ENCODE measurements at regions not wholly inside any gene's neighbourhood (a gene's known extent, or its start where the extent isn't known, plus 50 kb on each side); places are given as distances from the start of the nearest gene placed in this dataset.
"Not testable (repeated sequence)": the region's sequence is repeated elsewhere in the genome, so short reads cannot be mapped to it uniquely, and the experiment has no call there.

DNA sequence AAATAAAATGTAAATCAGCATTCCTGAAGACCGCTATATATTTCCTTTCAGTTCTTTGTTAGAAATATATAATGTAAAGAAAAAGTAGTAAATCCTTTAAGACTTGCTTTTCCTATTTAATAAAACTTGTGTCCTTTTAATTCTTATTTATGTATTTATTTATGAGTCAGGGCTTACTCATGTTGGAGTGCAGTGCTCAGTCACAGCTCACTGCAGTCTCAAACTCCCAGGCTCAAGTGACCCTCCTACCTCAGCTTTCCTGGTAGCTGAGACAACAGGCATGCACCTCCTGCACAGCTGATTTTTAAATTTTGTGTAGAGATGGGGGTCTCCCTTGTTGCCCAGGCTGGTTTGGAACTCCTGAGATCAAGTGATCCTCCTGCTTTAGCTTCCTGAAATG, 724.5 kb downstream of the ANKRD7 start:
- no peak for FAIRE-seq

DNA sequence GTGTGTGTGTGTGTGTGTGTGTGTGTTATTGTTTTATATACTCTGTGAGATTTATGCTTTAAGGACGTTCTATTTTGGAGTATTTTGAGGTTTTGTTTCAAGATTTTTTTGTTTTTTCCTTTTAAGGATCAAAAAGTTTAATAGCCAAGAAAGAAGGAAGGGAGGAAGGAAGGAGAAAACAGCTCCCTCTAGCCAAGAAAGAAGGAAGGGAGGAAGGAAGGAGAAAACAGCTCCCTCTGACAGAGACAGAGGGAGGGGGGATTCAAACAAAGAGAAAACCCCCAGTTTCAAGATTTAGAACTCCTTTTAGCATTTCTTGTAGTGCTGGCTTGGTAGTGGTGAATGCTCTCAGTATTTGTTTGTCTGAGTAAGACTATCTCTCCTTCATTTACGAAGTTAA, 731.8 kb downstream of the ANKRD7 start:
- FAIRE-seq = not testable (repeated sequence)

DNA sequence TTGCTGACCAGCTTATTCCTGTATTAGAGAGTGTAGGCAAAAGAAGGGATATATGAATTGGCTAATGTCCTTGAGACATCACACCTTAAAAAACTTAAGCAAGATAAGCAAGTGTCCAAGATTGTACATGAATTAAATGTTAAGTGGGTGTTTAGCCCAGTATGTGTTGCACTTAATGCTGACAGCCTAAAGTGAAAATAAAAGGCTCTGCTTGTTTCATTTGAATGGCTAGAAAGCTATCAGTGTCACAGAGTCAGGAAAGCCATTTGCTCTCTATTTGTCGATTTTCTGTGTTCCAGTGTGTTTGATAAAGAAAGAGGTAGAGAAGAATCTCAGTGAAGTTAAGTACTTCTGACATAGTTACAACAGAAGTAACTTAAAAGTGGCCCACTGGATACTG, 744.9 kb downstream of the ANKRD7 start:
- FAIRE-seq = no peak

DNA sequence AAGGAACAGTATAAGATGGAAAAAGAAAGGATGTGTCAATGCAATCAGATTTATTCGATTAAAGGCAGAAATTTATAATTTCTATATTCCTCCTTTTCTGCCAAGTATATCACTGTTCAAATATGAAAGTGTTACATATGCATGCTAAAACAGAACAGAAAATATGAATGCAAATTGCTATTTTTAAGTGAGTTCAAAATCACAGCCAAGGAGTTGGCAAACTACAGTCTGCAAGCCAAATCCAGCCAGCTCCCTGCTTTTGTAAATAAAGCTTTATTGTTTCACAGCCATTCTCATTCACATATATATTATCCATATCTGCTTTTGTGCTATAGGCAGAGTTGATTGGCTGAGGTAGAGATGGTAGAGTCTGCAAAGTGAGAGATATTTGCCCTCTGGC, 747.2 kb downstream of the ANKRD7 start:
- FAIRE-seq = no peak

DNA sequence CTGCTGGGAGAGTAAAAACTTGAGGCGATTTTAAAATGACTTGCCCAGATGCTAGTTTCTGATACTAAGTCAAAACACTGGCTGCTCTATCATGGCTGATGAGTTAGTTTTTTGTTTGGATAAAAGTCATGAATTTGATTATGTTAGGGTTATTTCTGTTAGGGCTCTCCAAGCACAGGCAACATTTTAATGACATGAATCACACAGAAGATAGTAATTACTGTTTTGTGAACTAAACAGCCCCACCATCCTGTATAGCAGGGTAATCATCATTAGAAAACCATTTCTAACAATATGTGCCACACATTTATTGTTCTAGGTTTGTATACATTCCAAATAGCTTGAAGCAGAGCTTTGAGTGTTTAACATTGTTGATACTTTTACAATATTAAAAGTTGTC, 750.3 kb downstream of the ANKRD7 start:
- no peak for FAIRE-seq

DNA sequence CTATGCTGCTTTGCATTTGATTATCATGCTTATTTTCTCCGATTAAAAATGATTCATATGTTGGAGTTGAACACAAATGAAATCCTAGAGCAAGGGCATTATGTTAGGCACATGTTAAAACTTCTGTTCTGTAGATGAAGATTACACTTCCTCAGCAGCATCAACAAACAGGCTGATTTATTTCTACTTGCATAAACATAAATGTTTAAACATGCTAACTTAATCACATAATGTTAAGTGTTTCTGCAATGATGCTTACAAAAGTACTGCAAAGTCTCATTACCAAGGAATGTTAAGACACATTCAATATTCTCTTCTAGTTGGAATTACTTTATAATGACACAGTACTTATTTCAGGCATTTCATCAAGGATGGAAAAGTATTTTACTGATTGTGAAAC, 770.8 kb downstream of the ANKRD7 start:
- no peak for FAIRE-seq

DNA sequence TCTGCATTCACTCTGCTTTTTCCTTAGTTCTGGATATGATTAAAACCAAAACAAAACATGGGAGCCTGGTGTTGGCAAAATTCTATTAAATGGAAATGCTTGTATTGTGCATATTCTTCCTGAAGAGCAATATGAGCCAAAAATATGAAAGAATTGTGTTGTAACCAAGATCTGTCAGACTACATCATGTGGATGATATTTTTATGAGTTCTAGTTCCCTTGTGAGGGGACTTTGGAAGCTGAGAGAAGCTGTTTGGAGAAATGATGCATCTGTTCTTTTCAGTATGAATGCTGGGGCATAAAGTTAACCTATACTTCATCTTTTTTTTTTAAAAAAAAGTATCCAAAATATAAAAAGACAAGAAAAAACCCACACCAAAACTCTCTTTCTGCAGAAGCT, 782.7 kb downstream of the ANKRD7 start:
- FAIRE-seq = no peak

DNA sequence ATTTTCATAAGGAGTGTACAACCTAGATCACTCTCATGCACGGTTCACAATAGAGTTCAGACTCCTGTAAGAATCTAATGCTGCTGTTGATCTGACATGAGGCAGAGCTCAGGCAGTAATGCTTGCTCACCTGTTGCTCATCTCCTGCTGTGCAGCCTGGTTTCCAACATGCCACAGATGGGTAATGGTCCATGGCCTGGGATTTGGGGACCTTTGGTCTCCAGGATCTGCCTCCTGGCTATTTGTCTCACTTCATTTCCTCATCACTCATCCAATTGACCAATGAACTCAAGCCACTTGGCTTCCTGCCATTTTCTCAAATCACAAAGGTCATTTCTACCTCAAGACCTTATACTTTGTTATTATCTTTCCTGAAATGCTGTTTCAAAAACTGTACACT, 786.1 kb downstream of the ANKRD7 start:
- no peak for FAIRE-seq

DNA sequence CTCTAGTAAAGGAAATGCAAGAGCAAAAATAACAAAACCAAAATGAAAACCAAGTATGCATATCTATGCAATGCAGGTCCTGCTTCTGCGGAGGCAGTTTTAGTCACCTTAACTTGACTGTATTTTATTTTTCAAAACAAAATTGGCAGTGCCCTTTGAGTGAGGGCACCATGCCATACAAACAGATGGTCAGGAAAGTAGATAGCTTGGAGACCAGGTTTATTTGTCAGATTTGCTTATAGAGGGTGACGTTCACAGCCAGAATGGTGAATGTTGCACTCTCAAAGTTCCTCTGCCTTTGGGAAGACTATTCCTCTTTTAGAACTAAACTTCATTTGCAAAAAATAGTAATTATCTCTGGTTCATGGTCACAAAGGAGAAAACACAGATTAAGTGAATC, 801.9 kb downstream of the ANKRD7 start:
- FAIRE-seq = no peak

DNA sequence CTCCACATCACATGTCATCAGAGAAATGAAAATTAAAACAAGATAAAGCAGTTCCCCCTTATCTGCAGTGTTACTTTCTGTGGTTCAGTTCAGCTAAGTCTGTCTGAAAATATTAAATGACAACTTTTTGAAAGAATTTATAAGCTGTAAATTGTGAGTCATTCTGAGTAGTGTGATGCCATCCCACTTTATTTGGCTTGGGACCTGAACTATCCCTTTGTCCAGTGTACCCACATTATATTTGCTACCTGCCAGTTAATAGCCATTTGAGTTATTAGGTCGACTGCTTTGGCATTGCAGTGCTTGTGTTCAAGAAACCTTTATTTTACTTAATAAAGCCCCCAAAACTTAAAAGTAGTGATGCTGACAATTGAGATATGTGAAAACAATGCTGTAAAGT, 804.2 kb downstream of the ANKRD7 start:
- no peak for FAIRE-seq

DNA sequence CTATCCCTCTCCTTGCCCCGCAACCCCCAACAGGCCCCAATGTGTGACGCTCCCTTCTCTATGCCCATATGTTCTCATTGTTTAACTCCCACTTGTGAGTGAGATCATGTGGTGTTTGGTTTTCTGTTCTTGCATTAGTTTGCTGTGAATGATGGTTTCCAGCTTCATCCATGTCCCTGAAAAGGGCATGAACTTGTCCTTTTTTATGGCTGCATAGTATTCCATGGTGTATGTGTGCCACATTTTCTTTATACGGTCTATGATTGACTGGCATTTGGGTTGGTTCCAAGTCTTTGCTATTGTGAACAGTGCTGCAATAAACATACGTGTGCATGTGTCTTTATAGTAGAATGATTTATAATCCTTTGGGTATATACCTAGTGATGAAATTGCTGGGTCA, 807.6 kb downstream of the ANKRD7 start:
- not testable (repeated sequence) for FAIRE-seq

DNA sequence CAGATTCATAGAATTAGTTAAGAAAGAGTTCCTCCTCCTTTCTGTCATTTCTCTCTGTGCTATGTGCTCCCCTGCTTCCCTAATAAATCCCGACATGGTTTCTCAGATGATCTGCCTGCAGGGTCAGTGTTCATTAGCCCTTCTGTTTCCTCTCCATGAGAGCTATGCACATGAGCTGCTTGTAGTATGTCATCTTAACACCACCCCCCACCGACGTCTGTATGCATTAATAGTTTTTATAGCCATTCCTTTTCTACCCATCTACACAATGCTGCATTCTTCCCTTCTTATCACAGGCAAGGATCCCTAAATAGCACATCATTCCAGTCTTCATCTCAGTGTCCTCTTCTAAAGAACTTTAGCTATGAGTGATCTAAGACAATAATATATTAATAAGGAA, 809.1 kb downstream of the ANKRD7 start:
- no peak for FAIRE-seq

DNA sequence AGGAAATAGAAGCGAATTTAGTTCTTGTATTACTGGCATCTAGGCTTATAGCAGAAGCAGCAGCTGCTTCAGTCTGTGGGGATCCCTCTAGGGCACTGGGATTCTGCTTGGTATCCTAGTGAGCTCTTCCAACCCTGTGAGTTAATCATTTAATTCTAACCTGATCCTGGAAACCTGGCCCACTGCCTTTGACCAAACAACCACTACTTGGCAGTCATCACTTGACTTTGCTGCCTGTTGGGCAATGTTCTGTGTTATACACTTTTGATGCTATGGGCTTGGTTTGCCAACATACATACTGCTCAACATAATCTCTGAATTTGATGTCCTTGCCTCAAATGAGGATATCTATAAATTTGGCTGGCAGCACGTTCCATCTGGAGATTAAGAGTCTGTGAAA, 813.4 kb downstream of the ANKRD7 start:
- no peak for FAIRE-seq

DNA sequence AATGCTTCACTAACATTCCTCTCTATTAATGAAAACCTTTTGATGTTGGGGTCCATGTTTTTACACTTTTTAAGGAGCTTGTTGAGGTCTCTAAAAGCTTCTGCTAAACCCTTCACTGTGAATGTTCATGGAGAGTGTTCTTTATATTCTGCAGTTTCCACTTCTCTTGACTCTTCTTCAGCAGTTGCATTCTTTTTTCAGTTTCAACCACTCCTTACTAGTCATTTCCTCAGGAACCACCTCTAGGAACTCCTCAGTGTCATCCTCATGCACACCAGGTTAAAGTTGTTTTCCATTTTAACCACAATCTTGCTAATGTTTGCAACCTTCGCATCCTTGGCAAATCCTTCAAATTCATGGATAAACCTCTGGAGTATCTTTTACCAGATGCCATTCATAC, 821.6 kb downstream of the ANKRD7 start:
- no peak for FAIRE-seq

DNA sequence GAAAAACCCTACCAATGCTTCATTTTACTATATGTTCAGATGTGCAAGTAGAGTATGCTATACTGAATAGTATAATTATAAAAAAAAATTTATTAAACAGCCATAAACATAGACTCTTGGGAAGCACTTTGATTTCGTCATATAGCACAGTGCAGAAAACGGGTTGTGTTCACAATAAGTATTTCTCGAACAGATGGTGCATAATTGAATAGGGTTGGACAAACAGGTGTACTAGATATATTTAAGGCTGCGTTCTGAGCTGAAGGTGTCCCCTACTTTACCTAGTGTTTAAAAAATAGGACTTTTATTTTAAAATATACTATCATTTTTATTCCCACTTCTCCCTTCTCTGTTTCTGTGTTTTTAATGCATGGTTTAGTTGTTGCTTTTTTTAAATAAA, 841.5 kb downstream of the ANKRD7 start:
- no peak for FAIRE-seq

DNA sequence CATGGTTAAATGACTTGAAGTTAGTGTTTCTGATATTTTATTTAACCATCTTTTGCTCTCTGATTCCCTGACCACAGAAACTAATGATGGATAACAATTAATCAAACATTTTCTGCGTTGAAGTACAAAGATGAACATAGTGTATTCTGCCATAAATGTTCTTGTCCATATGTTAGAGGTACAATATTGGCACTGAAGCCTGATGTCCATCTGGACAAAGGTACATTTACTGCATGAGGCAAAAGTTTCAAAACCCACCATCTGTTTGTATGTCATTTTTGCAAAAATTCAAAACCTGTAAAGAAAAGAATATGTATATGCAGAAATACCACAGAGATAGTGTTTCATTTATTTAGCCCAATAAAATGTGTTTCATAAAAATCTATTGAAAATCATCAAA, 861.5 kb downstream of the ANKRD7 start:
- no peak for FAIRE-seq

DNA sequence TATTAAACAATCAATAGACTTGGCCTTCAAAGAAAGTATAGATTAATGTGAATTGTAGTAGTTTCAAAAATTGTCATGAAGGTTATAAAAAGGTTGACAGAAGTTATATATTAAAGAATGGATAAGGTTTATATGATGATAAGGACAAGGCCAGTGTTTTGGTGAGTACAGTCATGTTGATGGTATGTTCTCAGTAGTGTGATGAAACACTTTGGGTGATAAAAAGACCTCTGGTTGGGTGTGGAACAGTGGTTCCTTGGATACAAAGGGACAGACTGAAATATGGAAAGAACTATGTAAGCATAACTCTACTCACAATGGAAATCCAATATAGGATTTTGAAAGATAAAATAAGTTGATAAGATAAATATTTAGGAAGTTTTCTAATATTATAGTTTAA, 866.3 kb downstream of the ANKRD7 start:
- FAIRE-seq = no peak

DNA sequence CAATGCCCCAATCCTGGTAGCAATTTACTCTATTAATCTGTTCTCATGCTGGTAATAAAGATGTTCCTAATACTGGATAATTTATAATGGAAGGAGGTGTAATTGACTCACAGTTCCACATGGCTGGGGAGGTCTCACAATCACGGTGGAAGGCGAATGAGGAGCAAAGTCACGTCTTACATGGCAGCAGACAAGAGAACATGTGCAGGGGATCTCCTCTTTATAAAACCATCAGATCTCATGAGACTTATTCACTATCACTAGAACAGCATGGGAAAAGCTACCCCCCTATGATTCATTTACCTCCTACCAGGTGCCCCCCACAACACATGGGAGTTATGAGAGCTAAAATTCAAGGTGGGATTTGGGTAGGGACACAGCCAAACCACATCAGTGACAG, 872.2 kb downstream of the ANKRD7 start:
- FAIRE-seq = no peak

DNA sequence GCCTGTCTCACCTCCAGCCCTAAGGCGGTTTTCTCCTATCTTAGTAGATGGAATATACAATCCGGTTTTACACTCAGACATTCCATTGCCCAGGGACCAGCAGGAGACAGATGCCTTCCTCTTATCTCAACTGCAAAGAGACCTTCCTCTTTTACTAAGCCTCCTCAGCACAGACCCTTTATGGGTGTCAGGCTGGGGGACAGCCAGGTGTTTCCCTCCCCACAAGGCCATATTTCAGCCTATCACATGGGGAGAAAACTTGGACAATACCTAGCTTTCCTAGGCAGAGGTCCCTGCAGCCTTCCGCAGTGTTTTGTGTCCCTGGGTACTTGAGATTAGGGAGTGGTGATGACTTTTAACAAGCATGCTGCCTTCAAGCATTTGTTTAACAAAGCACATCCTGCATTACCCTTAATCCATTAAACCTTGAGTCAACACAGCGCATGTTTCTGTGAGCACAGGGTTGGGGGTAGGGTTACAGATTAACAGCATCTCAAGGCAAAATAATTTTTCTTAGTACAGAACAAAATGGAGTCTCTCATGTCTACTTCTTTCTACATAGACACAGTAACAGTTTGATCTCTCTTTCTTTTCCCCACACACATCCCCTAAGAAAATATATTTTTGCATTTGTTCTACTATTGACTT, 876.2 kb downstream of the ANKRD7 start:
- not testable (repeated sequence) for FAIRE-seq

DNA sequence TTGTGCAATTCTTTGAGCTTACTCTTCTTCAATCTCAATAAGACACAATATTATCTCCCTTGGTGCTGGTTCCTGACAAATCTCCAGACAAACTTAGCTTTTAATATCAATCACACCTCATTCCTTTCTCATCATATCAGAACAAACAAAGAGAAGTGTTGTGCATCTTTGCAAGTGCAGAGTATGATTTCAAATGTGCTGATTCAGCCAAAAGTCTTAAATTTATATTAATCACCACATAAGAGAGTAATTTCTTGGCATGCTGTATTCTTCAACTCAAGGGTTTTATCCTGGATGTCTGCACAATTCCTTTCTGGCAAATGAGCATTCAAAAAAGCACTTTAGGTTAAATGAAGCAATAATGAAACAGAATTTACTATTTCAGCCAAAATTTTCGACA, 877.8 kb downstream of the ANKRD7 start:
- FAIRE-seq = no peak

DNA sequence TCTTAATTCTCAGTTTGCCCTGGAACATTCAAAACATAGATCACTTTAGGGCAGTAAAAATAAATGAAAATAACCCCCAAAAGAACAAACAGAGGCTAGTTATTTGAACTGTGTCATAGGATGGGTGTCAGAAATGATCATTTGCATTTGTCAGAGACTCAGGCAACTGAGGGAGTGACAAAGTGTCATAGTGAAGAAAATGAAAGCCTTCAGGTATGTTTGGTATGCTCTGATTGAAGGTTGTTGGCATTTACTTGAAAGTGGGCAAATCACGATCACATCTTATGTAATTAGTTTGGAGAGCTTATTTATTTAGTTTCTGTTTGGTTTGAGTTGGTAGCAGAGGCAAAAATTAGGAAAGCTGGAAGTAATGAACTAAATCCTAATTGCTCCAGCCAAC, 880.9 kb downstream of the ANKRD7 start:
- no peak for FAIRE-seq

DNA sequence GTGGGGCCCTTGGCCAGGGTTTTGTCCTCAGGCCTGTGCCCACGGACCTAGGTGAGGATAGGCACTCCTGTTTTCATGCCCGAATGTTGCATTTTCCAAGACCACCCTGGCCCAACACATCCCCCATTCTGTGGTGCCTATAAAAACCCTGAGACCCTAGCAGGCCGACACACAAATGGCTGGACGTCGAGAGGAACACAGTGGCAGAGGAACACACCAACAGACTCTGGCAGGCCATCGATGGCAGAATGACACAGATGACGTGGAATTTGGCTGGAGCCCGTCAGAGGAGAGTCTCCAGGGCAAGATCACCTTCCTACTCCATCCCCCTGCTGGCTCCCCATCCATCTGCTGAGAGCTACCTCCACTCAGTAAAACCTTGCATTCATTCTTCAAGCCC, 898.8 kb downstream of the ANKRD7 start:
- FAIRE-seq = no peak

DNA sequence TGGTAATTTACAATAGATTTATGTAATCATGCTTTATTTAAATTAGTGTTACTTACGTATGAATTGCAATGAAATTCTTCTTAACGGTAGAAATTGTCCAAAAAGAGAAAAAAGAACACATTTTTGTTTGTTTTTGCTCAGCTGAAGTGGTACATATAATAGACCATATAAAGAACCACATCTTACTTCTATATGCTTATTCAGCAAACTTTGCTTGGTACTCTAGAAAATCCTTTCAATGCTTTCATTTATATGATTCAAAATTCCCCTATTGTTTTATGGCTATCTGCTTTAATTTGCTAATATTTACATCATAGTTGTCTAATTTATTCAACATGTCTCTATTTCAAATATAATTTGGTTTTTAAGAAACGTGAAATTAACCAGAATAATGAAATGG, 903.2 kb downstream of the ANKRD7 start:
- no peak for FAIRE-seq

DNA sequence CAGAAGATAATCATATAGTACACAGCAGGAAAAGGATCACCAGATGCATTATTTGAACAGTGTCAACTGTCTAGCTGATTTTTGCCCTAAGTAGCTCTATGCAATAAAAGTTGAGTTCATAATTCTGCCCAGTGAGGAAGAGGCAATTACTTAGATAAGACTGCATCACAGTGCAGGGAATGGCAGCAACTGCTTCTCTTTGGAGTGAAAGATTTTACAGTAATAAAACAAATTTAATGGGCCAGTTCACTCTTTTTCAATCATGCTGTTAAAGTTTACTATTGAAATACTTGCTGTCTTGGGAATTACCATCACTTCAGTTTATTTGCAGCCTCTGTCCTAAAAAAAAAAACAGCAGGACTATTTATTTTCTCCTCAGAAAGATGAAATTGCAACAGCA, 907.9 kb downstream of the ANKRD7 start:
- FAIRE-seq = no peak

DNA sequence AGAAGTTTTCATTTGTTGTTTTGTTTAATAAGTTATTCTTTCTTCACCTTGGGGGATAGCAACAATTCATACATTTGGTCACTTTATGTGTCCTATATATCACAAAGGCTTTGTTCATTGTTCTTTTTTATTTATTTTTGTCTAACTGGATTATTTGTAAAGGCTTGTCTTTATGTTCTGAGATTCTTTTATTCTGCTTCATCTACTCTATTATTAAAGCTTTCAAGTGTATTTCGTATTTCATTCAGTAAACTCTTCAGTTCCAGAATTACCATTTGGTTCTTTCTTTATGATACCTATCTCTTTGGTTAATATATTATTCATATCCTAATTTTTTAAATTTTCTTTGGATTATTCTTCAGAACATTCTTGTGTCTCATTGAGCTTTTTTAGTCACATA, 942.9 kb downstream of the ANKRD7 start:
- FAIRE-seq = no peak

DNA sequence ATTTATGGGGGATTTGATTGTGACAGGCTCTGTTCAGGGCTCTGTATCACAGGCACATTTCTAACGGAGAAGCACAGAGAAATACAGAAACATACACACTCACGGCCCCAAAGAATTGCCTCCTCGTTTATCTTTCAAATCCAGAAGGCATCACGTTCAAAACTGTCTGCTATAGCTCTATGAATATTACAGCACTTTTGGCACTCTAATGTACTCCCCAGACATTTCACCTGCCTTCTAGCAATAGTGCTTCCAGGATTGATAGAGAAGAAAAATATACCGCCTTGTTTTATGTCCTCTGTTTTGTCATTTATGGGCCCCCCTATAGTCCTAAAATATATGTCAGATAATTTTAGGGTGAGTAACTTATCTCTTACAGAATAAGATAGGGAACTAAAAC, 947.5 kb downstream of the ANKRD7 start:
- FAIRE-seq = no peak
